Osteocyte (in vitro differentiated cells): ENCODE measurements at regions not wholly inside any gene's neighbourhood (a gene's known extent, or its start where the extent isn't known, plus 50 kb on each side); places are given as distances from the start of the nearest gene placed in this dataset.
"Not testable (repeated sequence)": the region's sequence is repeated elsewhere in the genome, so short reads cannot be mapped to it uniquely, and the experiment has no call there.

Experiments
- DNase-seq: peaks from one replicate; pipeline ENCODE4 v3.0.0; 2021; ENCODE audit warnings: mixed read lengths; ENCODE audit not compliant: unreplicated experiment; ENCODE audit errors: extremely low spot score
- H3K27ac Mint-ChIP-seq: one replicate; pipeline ENCODE4 v1.8.0; 2021; ENCODE audit warnings: mild to moderate bottlenecking, mixed read lengths; ENCODE audit not compliant: unreplicated experiment
- H3K27me3 Mint-ChIP-seq: one replicate; pipeline ENCODE4 v1.8.0; 2021; ENCODE audit warnings: mixed read lengths; ENCODE audit not compliant: unreplicated experiment
- H3K36me3 Mint-ChIP-seq: one replicate; pipeline ENCODE4 v1.8.0; 2021; ENCODE audit warnings: mixed read lengths; ENCODE audit not compliant: unreplicated experiment
- H3K4me1 Mint-ChIP-seq: one replicate; pipeline ENCODE4 v1.8.0; 2021; ENCODE audit warnings: mixed read lengths; ENCODE audit not compliant: unreplicated experiment
- H3K4me3 Mint-ChIP-seq: one replicate; pipeline ENCODE4 v1.8.0; 2021; ENCODE audit warnings: mild to moderate bottlenecking, moderate library complexity, mixed read lengths; ENCODE audit not compliant: unreplicated experiment
- H3K9me3 Mint-ChIP-seq: one replicate; pipeline ENCODE4 v1.8.0; 2021; ENCODE audit warnings: mixed read lengths; ENCODE audit not compliant: unreplicated experiment
- TF ChIP-seq, protein P1 (sequence below): fragments of 200-600 bp; sonication (generic); IDR thresholded peaks from 2 replicates; pipeline ENCODE4 v1.5.0; 2021; ENCODE audit warnings: antibody characterized with exemption, mild to moderate bottlenecking, moderate library complexity

DNA sequence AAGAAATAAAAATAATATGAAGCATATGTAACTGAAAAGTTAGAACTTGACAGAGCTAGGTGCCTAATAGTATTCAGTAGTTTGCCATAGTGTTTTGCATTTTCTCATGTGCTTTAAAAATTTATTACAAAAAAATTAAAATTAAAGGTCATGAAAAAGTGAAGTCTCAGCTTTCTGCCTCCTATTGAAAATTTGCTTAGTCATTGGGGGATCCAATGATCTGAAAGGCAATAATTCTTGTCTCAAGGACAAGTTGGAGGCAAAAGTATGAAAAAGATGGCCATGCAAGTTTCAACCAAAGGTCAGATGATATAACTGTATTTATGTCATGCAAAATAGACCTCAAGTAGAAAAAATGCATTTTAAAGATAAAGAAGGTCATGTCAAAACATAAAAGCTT, 140.7 kb downstream of the DUSP10 start:
- Mint-ChIP-seq H3K27me3 (peaks cover 18% of the 10 kb centered on the region), H3K4me3 (no peak overlapping the region), H3K36me3 (no peaks in the 10 kb centered on the region), H3K27ac (no peak overlapping the region), H3K9me3 (no peaks in the 10 kb centered on the region), H3K4me1 (no peaks in the 10 kb centered on the region)
- DNase-seq = no peak
- TF ChIP-seq, protein P1, sequence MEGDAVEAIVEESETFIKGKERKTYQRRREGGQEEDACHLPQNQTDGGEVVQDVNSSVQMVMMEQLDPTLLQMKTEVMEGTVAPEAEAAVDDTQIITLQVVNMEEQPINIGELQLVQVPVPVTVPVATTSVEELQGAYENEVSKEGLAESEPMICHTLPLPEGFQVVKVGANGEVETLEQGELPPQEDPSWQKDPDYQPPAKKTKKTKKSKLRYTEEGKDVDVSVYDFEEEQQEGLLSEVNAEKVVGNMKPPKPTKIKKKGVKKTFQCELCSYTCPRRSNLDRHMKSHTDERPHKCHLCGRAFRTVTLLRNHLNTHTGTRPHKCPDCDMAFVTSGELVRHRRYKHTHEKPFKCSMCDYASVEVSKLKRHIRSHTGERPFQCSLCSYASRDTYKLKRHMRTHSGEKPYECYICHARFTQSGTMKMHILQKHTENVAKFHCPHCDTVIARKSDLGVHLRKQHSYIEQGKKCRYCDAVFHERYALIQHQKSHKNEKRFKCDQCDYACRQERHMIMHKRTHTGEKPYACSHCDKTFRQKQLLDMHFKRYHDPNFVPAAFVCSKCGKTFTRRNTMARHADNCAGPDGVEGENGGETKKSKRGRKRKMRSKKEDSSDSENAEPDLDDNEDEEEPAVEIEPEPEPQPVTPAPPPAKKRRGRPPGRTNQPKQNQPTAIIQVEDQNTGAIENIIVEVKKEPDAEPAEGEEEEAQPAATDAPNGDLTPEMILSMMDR = no peak

DNA sequence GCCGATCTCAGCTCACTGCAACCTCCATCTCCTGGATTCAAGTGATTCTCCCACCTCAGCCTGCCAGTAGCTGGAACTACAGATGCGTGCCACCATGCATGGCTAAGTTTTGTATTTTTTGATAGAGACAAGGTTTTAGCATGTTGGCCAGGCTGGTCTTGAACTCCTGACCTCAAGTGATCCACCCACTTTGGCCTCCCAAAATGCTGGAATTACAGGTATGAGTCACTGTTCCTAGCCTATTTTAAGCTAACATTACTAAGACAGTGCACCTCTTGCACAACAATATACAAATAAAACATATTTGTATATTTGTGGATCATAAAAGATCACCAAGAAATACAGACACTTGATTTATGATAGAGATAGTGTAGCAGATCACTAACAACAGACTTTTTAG, 139.1 kb downstream of the DUSP10 start:
- TF ChIP-seq, protein P1 = no peak
- peaks cover 15% of the 10 kb centered on the region for H3K27me3 Mint-ChIP-seq
- no peak overlapping the region for H3K4me3 Mint-ChIP-seq
- H3K36me3 Mint-ChIP-seq = no peaks in the 10 kb centered on the region
- no peaks in the 10 kb centered on the region for H3K9me3 Mint-ChIP-seq
- H3K4me1 Mint-ChIP-seq = no peaks in the 10 kb centered on the region
- no peak for DNase-seq
- no peak overlapping the region for H3K27ac Mint-ChIP-seq

DNA sequence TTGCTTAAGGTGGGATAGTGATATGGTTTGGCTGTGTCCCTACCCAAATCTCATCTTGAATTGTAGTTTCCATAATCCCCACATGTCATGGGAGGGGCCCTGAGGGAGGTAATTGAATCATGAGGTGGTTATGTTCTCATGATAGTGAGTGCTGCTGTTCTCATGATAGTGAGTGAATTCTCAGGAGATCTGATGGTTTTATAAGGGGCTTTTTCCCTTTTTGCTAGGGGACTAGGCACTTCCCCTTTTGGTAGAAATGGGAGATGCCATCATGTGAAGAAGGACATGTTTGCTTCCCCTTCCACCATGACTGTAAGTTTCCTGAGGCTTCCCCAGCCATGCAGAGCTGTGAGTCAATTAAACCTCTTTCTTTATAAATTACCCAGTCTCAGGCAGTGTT, 137.5 kb downstream of the DUSP10 start:
- H3K27me3 Mint-ChIP-seq, H3K4me3 Mint-ChIP-seq, H3K27ac Mint-ChIP-seq: not testable (repeated sequence)

DNA sequence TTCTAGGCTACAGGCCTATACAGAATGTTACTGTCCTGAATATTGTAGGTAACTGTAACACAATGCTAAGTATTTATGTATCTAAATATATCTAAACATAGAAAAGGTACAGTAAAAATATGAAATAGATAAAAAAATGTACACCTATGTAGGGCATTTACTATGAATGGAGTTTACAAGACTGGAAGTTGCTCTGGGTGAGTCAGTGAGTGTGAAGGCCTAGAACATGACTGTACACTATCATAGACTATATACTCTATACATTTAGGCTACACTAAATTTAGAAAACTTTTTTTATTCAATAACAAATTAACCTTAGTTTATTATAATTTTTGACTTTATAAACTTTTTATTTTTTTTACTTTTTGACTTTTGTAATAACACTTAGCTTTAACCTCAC, 136.9 kb downstream of the DUSP10 start:
- peaks cover 7% of the 10 kb centered on the region for H3K27me3 Mint-ChIP-seq
- TF ChIP-seq, protein P1 = no peak
- H3K4me1 Mint-ChIP-seq = no peaks in the 10 kb centered on the region
- H3K36me3 Mint-ChIP-seq = no peaks in the 10 kb centered on the region
- no peaks in the 10 kb centered on the region for H3K9me3 Mint-ChIP-seq
- no peak overlapping the region for H3K27ac Mint-ChIP-seq
- H3K4me3 Mint-ChIP-seq = no peak overlapping the region
- DNase-seq = no peak

More for the DNA sequence above, 137.5 kb downstream of the DUSP10 start:
- not testable (repeated sequence) for H3K36me3 Mint-ChIP-seq, H3K9me3 Mint-ChIP-seq, H3K4me1 Mint-ChIP-seq, DNase-seq

DNA sequence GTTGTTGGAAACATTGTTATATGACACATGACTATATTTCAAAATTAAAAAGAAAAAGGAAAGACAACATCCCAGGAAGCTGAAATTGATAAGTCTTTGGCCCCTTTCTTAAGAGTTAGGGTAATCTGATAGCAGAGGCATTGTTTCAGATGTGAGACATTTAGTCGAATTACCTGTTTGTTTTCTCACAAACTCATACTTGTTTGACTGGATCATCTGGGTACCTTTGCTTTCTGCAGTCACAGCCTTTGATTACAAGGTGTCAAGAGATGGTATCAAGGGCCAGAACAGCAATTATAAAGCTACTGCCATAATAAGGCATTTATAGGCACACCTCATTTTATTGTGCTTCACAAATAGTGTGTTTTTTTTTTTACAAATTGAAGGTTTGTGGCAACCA, 136.3 kb downstream of the DUSP10 start:
- Mint-ChIP-seq H3K4me3 (no peak overlapping the region), H3K9me3 (no peaks in the 10 kb centered on the region), H3K27me3 (peaks cover 3% of the 10 kb centered on the region), H3K36me3 (no peaks in the 10 kb centered on the region), H3K4me1 (no peaks in the 10 kb centered on the region), H3K27ac (no peak overlapping the region)
- TF ChIP-seq, protein P1 = no peak
- DNase-seq = no peak

DNA sequence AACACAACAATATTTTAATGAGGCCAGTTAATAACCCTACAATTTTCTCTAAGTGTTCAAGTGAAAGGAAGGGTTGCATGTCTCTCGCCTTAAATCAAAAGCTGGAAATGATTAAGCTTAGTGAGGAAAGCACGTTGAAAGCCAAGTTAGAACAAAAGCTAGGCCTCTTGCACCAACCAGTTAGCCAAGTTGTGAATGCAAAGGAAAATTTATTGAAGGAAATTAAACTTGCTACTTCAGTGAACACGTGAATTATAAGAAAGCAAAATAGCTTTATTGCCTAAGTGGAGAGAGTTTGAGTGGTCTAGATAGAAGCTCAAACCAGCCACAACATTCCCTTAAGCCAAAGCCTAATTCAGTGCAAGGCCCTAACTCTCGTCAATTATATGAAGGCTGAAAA, 135.6 kb downstream of the DUSP10 start:
- no peak overlapping the region for H3K27ac Mint-ChIP-seq
- no peaks in the 10 kb centered on the region for H3K36me3 Mint-ChIP-seq
- TF ChIP-seq, protein P1 = no peak
- no peak for DNase-seq
- H3K4me1 Mint-ChIP-seq = no peaks in the 10 kb centered on the region
- no peaks in the 10 kb centered on the region for H3K27me3 Mint-ChIP-seq
- no peaks in the 10 kb centered on the region for H3K9me3 Mint-ChIP-seq
- no peak overlapping the region for H3K4me3 Mint-ChIP-seq
